Lung (tissue), 11 donors: ENCODE measurements at regions not wholly inside any gene's neighbourhood (a gene's known extent, or its start where the extent isn't known, plus 50 kb on each side); places are given as distances from the start of the nearest gene placed in this dataset.

Experiments
- ATAC-seq: fragments of 200-7000 bp; cut with Tn5 transposase; one replicate; pipeline ENCODE4 v1.9.1; 2020; ENCODE audit warnings: moderate number of reproducible peaks; ENCODE audit not compliant: insufficient read depth, low FRiP score
- DNase-seq, 3 donors: peaks; one replicate each; pipeline ENCODE4 v3.0.0-alpha.2; 2013 to 2017
- H3K27ac ChIP-seq, 2 donors: one replicate each; pipeline ENCODE4 v1.5.1; 2013; ENCODE audit warnings: mild to moderate bottlenecking in 2 of 2, moderate library complexity in 2 of 2, control low read depth in 1 of 2, inconsistent platforms in 1 of 2, low read depth in 1 of 2, low read length in 1 of 2
- H3K27me3 ChIP-seq, 3 donors: one replicate each; pipeline ENCODE4 v1.5.1; 2013; ENCODE audit warnings: low read length in 2 of 3; ENCODE audit not compliant: control insufficient read depth in 3 of 3, insufficient read depth in 3 of 3
- H3K36me3 ChIP-seq, 4 donors: one replicate each; pipeline ENCODE4 v1.5.1; 2013; ENCODE audit warnings: low read length in 4 of 4, mild to moderate bottlenecking in 1 of 4, moderate library complexity in 1 of 4; ENCODE audit not compliant: control insufficient read depth in 4 of 4, insufficient read depth in 4 of 4
- H3K4me1 ChIP-seq, 5 donors: one replicate each; pipeline ENCODE4 v1.5.1; 2013; ENCODE audit warnings: low read length in 5 of 5, mild to moderate bottlenecking in 2 of 5, moderate library complexity in 1 of 5; ENCODE audit not compliant: control insufficient read depth in 5 of 5, insufficient read depth in 5 of 5
- H3K4me3 ChIP-seq: one replicate; pipeline ENCODE4 v1.5.1; 2013; ENCODE audit warnings: mild to moderate bottlenecking, control low read depth, moderate library complexity
- H3K9ac ChIP-seq, 2 donors: one replicate each; pipeline ENCODE4 v1.5.1; 2013; ENCODE audit warnings: low read length in 2 of 2, control low read depth in 1 of 2; ENCODE audit not compliant: insufficient read depth in 1 of 2
- H3K9me3 ChIP-seq, 4 donors: one replicate each; pipeline ENCODE4 v1.5.1; 2013; ENCODE audit warnings: low read length in 3 of 4, mild to moderate bottlenecking in 1 of 4, moderate library complexity in 1 of 4; ENCODE audit not compliant: control insufficient read depth in 4 of 4, insufficient read depth in 3 of 4
- WGBS, 2 donors: extraction: QIAGEN DNeasy Blood & Tissue Kit; methylation state at CpG; one replicate each; pipeline ENCODE4 v1.1.7; 2013; 5-methylcytosine and 5-hydroxymethylcytosine counted together
- TF ChIP-seq, protein P1 (sequence below): IDR thresholded peaks from 2 replicates; pipeline ENCODE4 v1.5.1; 2012; ENCODE audit warnings: mild to moderate bottlenecking; ENCODE audit errors: control extremely low read depth, extremely low read depth
- donor health status: control.
- donor health status: control.
- donor health status: Bipolar disorder and iron deficiency.
- donor health status: healthy.
- donor health status: DM: yes; HTN: yes; CAD: no.

DNA sequence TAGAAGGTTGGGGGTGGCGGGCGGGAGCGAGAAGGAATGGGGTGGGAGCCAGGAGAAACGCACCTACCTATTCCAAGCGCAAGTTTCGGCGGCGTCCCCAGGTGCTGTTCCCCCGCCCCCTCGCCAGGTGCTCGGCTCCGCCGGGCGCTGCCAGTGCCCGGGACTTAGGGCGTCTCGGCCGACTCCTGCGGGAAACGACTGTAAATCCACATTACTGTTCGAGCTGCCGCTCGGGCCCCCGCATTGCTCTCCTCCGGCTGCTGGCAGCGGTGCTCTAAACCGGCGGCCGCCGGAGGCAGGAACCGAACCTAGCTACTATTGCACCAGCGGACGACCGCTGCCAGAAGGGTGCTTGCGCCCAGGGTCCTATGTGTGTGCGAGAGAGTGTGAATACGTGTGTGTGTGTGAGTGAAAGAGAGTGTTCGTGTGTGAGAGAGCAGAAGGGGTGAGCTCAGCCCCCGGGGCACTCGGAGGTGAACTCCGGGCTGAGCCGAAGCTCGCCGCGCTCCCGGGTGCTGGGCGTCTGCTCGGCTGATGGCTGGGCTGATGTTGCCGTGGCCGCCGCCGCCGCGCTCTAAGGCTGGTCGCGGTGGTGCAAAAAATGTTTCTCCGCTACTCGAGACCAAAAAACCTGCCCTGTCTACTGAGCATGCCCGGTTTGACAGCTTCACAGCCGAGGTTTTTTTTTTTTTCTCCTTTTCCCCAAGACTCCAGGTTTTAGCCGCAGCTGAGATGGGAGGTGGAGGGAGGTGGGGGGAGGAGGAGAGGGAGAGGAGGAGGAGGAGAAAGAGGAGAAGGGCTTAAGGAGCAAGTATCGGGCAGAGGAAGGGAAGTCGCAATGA, 115.7 kb upstream of the TEX13C start:
- H3K9ac ChIP-seq, result no peak overlapping the region
- no peak overlapping the region for H3K4me3 ChIP-seq
- H3K4me1 ChIP-seq, result peaks cover 0 to 3% (median 0%) of the 10 kb centered on the region in 5 donors
- DNase-seq, result peak; percentile 20 to 36 (median 24)
- no peaks in the 10 kb centered on the region for H3K36me3 ChIP-seq
- ATAC-seq, result no peak
- TF ChIP-seq, protein P1, sequence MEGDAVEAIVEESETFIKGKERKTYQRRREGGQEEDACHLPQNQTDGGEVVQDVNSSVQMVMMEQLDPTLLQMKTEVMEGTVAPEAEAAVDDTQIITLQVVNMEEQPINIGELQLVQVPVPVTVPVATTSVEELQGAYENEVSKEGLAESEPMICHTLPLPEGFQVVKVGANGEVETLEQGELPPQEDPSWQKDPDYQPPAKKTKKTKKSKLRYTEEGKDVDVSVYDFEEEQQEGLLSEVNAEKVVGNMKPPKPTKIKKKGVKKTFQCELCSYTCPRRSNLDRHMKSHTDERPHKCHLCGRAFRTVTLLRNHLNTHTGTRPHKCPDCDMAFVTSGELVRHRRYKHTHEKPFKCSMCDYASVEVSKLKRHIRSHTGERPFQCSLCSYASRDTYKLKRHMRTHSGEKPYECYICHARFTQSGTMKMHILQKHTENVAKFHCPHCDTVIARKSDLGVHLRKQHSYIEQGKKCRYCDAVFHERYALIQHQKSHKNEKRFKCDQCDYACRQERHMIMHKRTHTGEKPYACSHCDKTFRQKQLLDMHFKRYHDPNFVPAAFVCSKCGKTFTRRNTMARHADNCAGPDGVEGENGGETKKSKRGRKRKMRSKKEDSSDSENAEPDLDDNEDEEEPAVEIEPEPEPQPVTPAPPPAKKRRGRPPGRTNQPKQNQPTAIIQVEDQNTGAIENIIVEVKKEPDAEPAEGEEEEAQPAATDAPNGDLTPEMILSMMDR, result no peak
- peaks cover 8 to 41% (median 35%) of the 10 kb centered on the region in 3 donors for H3K27me3 ChIP-seq
- peaks cover 0 to 8% (median 0%) of the 10 kb centered on the region in 4 donors for H3K9me3 ChIP-seq
- no peak overlapping the region for H3K27ac ChIP-seq
- 0 to 36% methylated on average over 28 to 63 of the region's 63 CpGs for WGBS, 2 donors

DNA sequence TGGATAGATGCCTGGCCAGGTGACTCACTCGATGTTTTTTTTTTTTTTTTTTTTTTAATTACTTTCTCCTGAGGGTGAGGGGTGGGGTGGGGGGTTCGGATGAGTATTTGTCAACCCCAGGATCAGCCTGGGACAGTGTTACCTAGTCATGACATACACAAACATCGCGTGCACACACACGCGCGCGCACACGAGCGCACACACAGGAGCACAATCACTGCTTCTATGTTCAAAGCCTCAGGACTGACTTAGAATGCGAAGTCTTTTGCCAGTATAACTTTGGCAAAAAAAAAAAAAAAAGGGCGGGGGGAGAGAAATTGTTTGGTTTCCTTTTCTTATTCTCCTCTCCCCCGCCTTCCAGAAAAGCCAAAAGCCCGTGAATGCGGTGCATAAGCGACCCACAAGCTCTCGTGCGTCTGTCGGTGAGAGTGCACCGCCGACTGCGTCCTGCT, 115.0 kb upstream of the TEX13C start:
- no peak overlapping the region for H3K9ac ChIP-seq
- peaks cover 0 to 3% (median 0%) of the 10 kb centered on the region in 5 donors for H3K4me1 ChIP-seq
- peak in 1 of 3 donors; percentile 10 for DNase-seq
- 0 to 38% methylated on average over 12 to 22 of the region's 22 CpGs for WGBS, 2 donors
- H3K4me3 ChIP-seq, result no peak overlapping the region
- peaks cover 8 to 38% (median 35%) of the 10 kb centered on the region in 3 donors for H3K27me3 ChIP-seq
- no peaks in the 10 kb centered on the region for H3K36me3 ChIP-seq
- ATAC-seq, result no peak
- TF ChIP-seq, protein P1, result no peak
- H3K27ac ChIP-seq, result peak overlapping the region in 1 of 2 donors; percentile 18
- H3K9me3 ChIP-seq, result peaks cover 0 to 8% (median 0%) of the 10 kb centered on the region in 4 donors

DNA sequence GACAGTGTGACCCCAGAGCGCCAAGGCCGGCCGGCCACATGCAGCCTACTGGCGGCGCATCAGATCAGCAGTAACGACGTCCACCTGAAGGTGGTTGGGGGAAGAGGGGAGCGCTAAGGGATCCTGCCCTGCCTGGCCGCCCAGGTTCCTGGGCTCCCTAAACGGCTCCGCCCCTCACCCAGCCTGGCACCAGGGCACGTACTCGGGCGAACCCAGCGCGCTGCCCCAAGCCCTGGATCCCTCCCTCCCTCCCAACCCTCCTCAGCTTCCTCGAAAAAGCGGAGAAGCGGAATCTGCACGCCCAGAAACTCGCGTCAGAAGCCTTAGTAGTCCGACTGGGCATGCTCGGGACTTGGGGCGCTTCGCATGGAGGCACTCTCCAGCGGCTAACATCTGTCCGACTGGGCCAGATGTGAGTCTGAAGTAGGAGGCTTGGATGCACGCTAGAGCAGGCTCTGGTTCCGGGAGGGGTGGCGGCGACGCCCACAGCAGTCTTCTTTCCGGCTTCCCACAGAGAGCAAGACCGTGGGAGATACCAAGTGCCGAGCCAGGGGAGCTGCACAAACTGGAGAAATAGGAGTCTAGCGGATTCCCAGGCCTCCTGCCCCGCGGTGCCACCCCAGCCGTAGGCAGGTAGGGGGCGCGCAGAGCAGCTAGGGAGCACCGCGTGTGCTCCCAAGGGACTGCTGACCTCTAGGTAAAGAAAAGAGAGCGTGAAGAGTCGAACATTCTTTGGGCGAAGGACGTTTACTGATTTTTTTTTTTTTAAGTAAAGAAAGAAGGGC, 114.3 kb upstream of the TEX13C start:
- H3K36me3 ChIP-seq, result no peaks in the 10 kb centered on the region
- H3K27ac ChIP-seq, result peak overlapping the region in 1 of 2 donors; percentile 18
- no peak overlapping the region for H3K9ac ChIP-seq
- H3K4me3 ChIP-seq, result no peak overlapping the region
- H3K4me1 ChIP-seq, result peaks cover 0 to 3% (median 0%) of the 10 kb centered on the region in 5 donors
- H3K9me3 ChIP-seq, result peaks cover 0 to 8% (median 0%) of the 10 kb centered on the region in 4 donors
- peak; percentile 37 for ATAC-seq
- peak; percentile 42 to 48 (median 45) for DNase-seq
- 2 to 30% methylated on average over 26 to 48 of the region's 48 CpGs for WGBS, 2 donors
- peaks cover 8 to 35% (median 31%) of the 10 kb centered on the region in 3 donors for H3K27me3 ChIP-seq
- TF ChIP-seq, protein P1, result no peak
